ENCODE measurements at regions not wholly inside any gene's neighbourhood (a gene's known extent, or its start where the extent isn't known, plus 50 kb on each side); places are given as distances from the start of the nearest gene placed in this dataset.
"Not testable (repeated sequence)": the region's sequence is repeated elsewhere in the genome, so short reads cannot be mapped to it uniquely, and the experiment has no call there.

DNA sequence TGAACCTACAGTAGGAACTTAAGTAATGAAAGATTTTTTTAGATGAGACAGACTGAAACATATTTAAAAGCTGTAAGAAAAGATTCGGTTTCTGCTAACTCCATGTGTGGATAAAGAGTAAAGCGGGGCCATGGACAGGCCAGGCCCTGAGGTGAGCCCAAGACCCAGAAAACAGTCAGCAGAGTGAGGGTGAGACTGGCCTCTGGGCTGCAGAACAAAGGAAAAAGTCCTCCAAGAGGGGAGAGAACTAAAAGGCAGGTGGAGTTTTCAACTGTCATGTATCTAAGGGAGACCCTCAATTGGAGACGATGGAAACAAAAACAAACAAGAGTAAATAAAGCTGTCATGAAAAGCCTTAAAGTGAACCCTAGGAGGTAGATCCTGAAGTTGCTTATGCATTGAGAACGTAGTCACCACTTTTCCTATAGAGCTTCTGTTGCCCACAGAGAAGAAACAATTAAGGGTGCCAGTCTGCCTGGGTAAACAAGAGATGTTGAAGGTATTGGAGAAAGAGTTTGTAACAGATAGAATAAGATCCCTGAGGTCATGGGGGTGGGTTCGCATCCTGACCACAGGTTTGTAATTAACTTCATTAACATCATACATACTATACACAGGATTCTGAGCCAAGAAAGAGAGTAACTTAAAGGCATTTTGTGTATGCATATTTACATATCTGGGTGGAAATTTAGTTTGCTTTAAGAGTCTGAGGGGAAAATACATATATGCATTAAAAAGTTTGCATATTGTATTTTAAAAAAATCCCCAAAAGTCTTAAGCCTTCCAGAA, 268.7 kb upstream of the PDE3A start:
- ATAC-seq (no peak), DNase-seq (no peak)
- intact Hi-C loops (cut with DNase I): no loop called here

DNA sequence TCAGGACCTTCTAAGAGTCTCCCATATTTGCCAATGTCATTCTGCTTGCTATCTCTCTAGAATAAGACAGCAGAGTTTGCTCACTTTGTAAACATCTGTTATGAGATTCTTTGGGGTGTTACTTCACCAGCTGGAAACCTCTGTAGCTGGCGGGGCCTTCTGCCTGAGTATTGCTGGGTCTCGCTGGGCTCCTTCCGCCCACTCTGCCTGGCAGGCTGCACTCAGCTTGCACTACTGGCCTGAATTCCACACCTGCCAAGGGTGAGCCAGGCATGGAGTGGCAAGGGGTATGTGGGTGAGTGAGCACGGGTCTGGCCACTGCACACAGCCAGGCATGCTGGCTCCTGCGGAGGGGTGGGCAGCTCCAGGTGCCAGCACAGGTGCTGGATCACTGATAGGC, 267.3 kb upstream of the PDE3A start:
- ATAC-seq: peak in 1 of 2 donors; percentile 82
- DNase-seq: peak; percentile 40

DNA sequence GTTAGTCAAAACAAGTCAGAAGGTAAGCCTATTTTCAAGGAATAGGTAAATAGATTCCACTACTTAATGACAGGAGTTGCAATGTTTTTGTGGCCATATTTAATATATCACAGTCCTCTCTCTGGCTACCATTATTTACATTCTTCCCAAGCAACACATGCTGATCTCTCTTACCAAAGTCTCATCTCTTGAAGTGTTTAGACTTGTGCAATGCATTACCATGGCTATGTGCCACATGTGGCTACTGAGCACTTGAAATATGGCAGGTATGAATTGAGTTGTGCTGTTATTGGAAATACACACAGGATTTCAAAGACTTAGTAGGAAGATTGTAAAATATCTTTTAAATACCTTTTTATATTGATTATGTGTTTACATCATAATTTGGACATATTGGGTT, 262.4 kb upstream of the PDE3A start:
- intact Hi-C loops (cut with DNase I): no loop called here
- DNase-seq (no peak), ATAC-seq (no peak)

More for the DNA sequence above, 267.3 kb upstream of the PDE3A start:
- intact Hi-C loops (cut with DNase I): no loop called here

DNA sequence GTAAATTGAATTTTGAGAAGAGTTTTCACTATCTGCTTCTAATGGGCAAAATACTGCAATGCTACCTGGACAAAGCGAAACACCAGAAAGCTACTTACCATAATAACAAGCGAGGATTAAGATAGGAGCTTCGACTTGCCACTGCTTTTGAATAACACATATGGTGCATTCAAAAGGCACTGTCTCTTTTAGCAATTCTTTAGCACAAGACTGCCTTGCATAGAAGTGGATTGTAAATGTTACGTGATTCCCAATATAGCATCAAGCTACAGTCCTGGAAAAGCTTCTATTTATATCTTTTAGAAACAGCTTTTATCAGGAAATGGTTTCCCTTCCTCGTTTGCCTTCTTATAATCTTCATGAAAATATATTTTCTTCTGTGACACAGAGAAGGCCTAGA, 258.7 kb upstream of the PDE3A start:
- intact Hi-C loops (cut with DNase I): no loop called here
- DNase-seq (no peak), ATAC-seq (no peak)

DNA sequence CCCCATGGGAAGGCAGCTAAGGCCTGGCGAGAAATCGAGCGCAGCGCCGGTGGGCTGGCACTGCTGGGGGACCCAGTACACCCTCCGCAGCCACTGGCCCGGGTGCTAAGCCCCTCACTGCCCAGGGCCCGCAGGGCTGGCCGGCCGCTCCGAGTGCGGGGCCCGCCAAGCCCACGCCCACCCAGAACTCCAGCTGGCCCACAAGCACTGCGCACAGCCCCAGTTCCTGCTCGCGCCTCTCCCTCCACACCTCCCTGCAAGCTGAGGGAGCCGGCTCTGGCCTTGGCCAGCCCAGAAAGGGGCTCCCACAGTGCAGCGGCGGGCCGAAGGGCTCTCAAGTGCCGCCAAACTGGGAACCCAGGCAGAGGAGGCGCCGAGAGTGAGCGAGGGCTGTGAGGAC, 253.0 kb upstream of the PDE3A start:
- ATAC-seq; DNase-seq; intact Hi-C loops (cut with DNase I): not testable (repeated sequence)

DNA sequence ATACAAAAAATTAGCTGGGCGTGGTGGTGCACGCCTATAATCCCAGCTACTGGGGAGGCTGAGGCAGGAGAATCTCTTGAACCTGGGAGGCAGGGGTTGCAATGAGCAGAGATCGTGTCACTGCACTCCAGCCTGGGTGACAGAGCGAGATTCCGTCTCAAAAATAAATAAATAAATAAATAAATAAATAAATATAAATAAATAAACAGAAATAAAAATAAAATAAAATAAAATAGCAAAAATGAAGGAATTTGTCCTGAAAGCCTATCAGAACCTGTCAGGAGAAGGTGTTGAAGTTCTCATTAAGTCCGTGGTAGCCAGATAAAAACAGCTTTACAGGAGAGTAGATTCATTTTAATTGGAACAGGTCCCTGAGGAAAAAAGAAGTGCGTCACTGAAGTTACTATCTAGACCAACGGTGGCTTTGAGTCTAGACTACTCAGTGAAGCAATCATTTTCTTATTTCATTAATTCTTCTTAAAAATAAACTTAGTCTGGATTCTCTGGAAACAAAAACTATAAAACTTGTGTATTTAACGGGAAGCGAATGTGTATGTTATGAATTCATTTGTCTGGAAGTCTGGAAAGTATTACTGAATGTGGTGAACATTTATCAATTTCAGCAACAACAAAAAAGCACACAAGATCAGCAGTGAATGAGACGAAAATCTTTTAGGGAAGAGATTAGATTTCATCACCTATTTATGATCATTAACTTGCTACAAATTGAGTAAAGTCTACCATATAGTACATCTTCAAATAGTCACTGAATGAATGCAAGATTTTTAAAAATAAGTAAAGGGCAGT, 248.5 kb upstream of the PDE3A start:
- intact Hi-C loops (cut with DNase I): no loop called here
- no peak for DNase-seq

DNA sequence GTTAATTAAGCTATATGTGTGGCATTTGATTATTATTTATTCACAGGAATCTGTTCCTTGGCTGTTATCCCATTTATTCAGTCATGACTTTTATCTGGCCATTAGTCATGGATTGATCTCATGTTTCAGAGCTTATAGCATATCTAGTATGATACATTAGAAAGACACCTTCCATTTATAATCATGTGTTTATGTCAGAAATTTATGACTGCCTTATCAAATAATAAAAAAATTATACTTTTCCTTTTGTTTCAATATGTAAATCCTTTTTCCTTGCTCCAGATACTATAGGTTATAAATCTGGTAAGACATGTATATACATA, 248.0 kb upstream of the PDE3A start:
- ATAC-seq (no peak), DNase-seq (no peak)
- intact Hi-C loops (cut with DNase I): no loop called here

More for the DNA sequence above, 248.5 kb upstream of the PDE3A start:
- peak in 1 of 2 donors; percentile 72 for ATAC-seq

DNA sequence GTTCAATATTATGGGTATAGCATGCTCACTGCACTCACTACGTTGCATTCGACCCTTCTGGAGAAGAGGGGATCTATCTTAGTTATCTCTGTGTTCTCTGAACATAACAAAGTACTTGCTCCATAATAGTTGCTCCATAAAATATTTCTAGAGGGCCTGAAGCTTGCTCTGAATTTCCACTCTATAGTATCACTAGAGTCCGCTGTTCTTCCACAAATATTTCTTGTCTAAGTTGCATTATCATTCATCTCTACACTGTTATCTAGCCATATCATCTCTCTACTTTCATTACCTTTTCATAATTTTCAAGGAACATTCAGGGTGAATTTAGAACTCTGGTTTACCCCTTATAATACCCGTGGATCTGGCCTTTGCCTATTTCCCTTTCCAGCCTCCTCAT, 246.1 kb upstream of the PDE3A start:
- intact Hi-C loops (cut with DNase I): no loop called here
- ATAC-seq: no peak

DNA sequence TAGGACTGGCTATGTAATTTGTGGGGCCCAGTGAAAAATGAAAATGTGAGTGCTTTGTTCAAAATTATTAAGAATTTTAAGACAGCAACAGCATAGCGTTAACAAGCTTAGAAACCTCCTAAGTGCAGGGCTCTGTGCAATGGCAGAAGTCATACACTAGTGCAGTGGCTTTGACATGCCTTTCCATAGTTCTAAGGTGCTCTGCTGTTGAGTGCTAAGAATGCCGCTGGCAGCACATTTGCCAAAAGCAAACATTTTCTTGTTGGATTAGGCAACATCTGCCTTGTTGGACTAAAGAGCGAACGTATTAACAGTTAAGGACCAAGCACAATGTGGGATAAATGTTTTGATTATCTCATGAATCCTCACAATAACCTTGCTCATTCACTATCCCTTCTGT, 244.9 kb upstream of the PDE3A start:
- intact Hi-C loops (cut with DNase I): no loop called here
- no peak for DNase-seq
- ATAC-seq: no peak

More for the DNA sequence above, 246.1 kb upstream of the PDE3A start:
- no peak for DNase-seq

DNA sequence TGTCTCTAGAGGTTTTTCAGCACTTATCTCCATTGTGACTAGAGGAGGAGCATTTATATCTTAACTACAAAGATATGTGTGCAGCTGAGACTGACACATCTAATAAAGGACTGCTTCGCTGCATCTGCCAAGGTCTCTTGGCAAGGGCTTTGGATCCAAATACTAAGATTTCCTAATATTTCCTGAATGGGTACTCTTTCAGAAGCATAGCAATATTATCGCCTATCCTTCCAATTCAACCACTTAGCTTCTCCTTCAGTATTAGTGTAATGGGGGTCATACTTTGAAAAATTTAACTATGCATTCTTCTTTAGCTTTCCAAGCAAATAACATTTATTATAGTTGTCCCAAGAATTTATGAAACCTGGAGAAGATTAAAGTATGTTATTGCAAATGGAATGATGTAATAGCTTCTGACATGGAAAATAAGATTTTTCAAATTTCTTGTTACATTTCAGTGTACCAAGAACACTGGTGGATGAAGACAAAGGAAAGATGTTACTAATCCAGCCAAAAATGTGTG, 243.0 kb upstream of the PDE3A start:
- intact Hi-C loops (cut with DNase I): no loop called here
- DNase-seq: no peak
- peak; percentile 74 to 78 for ATAC-seq

DNA sequence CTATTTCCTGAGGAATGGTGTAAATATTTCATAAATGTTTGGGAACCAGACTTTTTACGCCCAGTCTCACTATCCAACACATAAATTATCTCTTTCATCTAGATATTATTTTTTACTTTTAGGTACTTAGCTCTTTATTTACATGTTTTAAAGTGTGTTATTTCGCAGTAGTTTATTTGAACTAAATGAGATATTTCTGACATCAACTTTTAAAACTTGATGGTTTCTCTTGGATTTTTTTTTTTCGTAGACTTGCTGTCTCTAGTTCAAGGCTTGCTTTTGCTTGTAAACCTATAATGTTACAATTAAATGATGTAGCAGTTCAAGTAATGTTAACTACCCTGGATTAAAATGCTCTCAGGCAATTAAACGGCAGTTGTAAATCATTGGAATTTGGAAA, 241.7 kb upstream of the PDE3A start:
- ATAC-seq: no peak
- no peak for DNase-seq
- intact Hi-C loops (cut with DNase I): no loop called here

DNA sequence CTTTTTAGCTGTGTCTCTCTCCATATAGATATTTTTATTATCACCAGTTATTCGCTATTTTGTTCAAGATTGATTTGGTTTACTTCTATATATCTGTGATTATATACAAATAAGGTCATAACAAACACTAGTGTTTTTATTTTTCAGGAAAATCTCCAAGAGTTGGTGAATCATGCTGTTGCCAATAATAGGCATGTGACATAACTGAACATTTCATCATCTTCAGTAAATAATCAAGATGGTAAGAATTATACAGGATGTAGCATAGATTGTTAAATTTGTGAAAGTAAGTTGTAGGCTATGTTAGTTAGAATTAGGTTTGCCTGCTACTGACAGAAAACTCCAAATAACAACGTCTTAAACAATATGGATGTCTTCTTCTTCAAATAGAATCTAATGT, 240.9 kb upstream of the PDE3A start:
- no peak for DNase-seq
- intact Hi-C loops (cut with DNase I): no loop called here
- ATAC-seq: no peak

DNA sequence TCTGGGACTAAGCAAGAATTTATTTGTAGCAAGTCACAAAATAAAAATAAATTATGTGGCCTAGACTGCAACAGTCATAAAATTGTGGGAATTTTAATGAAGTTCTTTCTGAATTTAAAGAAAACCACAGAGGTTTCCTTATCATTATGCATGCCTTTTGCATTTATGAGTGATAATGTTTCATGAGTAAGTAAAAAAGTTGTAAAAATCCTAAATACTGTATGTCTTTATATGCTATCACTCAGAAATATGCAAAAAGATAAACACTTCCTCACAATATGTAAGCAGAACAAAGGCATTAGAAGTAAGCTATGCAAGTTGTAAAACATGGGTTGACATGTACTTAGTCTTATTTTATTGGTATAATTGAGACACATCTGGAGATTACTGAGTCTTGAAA, 239.4 kb upstream of the PDE3A start:
- DNase-seq: no peak
- ATAC-seq: no peak
- intact Hi-C loops (cut with DNase I): no loop called here

DNA sequence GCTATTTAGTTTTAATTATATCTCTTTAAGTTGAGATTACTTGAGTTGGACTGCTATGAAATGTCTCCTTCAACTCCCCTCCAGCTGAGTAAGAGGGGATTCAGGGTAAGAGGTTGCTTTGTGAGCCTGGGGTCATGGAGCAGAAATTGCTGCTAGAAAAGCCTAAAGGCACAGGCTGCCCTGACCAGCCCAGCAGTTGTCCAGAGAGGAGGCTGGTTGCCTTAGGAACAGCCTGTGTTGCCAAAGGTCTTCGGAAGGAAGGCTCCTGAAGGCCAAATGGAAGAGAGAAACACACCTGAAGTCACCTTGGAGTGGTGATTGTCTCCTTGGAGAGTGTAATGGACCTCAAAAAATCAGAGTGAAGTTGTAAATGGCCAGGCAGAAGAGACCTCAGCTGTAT, 235.5 kb upstream of the PDE3A start:
- ATAC-seq: no peak
- no peak for DNase-seq
- intact Hi-C loops (cut with DNase I): no loop called here

DNA sequence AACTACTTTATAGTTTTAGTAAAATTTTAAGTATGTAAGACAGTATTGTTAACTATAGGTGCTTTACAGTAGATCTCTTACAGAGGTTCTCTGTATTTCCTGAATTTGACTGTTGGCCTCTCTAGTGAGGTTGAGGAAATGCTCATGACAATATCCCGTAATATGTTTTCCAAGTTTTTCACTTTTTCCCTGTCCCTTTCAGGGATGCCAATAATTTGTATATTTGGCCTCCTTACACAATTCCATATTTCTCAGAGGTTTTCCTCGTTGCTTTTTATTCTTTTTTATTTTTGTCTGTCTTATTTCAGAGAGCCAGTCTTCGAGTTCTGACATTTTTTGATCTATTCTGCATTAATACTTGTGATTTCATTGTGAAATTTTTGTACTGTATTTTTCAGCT, 233.7 kb upstream of the PDE3A start:
- ATAC-seq (no peak), DNase-seq (no peak)
- intact Hi-C loops (cut with DNase I): no loop called here

DNA sequence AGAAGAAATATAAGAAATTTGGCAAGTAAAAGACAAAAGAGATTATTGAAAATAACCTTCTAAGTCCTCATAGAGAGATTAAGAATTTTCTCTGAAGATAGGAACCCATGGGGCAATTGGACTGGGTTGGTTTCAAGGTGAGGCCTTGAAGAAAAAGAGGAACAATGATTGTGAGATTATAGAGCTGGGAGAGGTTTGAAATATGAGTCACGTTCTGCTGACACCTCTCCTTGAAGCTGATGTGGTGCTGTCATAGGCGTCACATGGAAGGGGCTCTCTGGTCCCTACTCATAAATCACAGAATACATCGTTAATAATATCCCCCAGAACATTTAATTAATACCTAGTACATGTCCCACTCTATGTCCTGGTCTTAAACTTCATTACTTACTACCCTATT, 227.6 kb upstream of the PDE3A start:
- intact Hi-C loops (cut with DNase I): no loop called here
- ATAC-seq (peak in 1 of 2 donors; percentile 19), DNase-seq (no peak)

DNA sequence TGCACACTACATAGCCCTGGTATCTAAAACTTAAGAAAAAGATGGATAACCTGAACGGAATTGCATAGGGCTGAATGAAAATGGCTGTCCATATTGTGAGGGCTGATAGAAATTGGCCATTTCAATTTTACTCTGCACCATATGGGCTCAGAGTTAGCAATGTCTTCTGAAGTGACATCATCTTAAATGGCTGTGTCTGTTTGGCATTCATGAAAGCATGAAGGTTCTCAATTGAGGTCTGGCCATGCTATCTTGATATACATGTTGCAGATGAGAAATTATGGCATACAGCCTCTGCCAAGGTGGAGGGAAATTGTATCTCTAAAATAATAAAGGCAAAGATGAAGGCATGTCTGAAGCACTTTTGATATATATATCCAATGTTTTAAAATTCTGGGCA, 226.0 kb upstream of the PDE3A start:
- DNase-seq (no peak), ATAC-seq (no peak)
- intact Hi-C loops (cut with DNase I): no loop called here

DNA sequence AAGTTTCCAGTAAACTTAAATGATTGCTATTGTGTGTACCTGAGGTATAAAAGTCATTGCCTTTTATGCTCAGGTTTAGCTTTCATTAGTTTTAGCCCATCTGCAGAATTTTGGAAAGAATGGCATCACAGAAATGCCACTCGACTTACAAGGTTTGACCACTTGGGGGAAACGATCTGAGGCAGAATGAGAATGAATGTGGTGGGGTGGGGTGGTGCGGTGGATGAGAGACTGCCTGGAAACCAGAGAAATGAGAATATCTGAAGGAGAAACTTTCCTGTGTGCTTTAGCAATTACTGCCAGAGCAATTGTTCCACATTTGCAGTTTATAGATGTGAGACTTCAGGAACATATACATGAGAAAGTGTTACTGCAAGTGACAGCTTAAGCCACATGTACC, 225.4 kb upstream of the PDE3A start:
- no peak for ATAC-seq
- intact Hi-C loops (cut with DNase I): no loop called here

DNA sequence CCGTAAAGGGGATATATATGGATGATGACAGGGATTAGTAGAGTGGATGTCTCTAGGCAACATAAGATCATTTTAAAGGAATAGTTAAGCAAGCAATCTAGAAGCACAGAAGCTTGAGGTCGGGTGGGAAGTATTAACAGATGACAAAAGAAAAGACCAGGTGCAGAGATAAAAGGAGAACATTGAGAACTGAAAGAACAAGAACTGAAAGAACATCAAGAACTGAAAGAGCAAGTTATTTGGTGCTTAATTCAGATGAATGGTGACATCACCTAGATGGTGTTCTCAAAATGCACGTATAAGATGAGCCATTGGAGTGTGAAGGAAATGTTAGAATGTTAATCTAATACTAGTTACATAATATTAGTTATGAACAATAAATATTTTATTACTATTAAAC, 224.0 kb upstream of the PDE3A start:
- intact Hi-C loops (cut with DNase I): no loop called here
- no peak for DNase-seq
- ATAC-seq: no peak

More for the DNA sequence above, 225.4 kb upstream of the PDE3A start:
- no peak for DNase-seq

DNA sequence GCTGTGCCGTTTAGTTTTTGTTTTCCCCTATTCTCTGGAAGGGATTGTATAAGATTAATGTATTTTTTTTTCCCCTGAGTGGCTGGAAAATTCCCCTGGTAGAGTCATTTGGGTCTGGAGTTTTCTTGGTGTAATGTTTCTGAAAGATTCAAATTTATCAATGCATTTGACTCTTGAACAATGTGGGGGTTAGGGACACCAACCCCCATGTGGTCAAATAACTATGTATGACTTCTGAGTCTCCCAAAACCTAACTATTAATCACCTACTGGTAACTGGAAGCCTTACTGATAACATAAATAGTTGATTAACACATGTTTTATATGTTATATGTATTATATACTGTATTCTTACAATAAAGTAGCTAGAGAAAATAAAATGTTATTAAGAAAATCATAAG, 220.1 kb upstream of the PDE3A start:
- intact Hi-C loops (cut with DNase I): no loop called here
- no peak for DNase-seq
- ATAC-seq: no peak

All from left cardiac atrium (tissue), 4 donors.